SK-N-SH treated with all-trans-retinoic acid at 6 μM for 48 hours (cell line): ENCODE measurements at regions not wholly inside any gene's neighbourhood (a gene's known extent, or its start where the extent isn't known, plus 50 kb on each side); places are given as distances from the start of the nearest gene placed in this dataset.

Experiments
- ATAC-seq: fragments of 200-7000 bp; cut with Tn5 transposase; 3 replicates; pipeline ENCODE4 v1.9.1; 2020; ENCODE audit warnings: mild to moderate bottlenecking, moderate library complexity
- ARNTL ChIP-seq: fragments of 450-650 bp; formaldehyde crosslinking; IDR thresholded peaks from 2 replicates; pipeline ENCODE4 v1.5.0; 2020; ENCODE audit warnings: low read depth, mild to moderate bottlenecking, moderate library complexity, borderline replicate concordance
- BACH2 ChIP-seq: fragments of 250-450 bp; sonication (Bioruptor Pico); IDR thresholded peaks from 2 replicates; pipeline ENCODE4 v1.9.0; 2021; ENCODE audit warnings: mild to moderate bottlenecking, borderline replicate concordance
- CSDC2 ChIP-seq: fragments of 250-450 bp; sonication (Bioruptor Pico); IDR thresholded peaks from 2 replicates; pipeline ENCODE4 v1.5.0; 2020; ENCODE audit warnings: mild to moderate bottlenecking, moderate library complexity
- ESRRG ChIP-seq: fragments of 250-450 bp; sonication (Bioruptor Pico); IDR thresholded peaks from 2 replicates; pipeline ENCODE4 v1.6.1; 2021; ENCODE audit warnings: mild to moderate bottlenecking
- GLIS3 ChIP-seq: fragments of 250-450 bp; sonication (Bioruptor Pico); IDR thresholded peaks from 2 replicates; pipeline ENCODE4 v1.5.0; 2020; ENCODE audit warnings: mild to moderate bottlenecking, moderate library complexity
- OSR1 ChIP-seq: fragments of 250-450 bp; sonication (Bioruptor Pico); IDR thresholded peaks from 2 replicates; pipeline ENCODE4 v1.8.0; 2022; ENCODE audit warnings: moderate library complexity, mild to moderate bottlenecking, inconsistent platforms
- PPARA ChIP-seq: fragments of 250-450 bp; sonication (Bioruptor Pico); IDR thresholded peaks from 2 replicates; pipeline ENCODE4 v1.5.0; 2020; ENCODE audit warnings: mild to moderate bottlenecking, borderline replicate concordance
- RARB ChIP-seq: fragments of 250-450 bp; sonication (Bioruptor Pico); IDR thresholded peaks from 2 replicates; pipeline ENCODE4 v1.8.0; 2021; ENCODE audit warnings: mild to moderate bottlenecking, moderate library complexity
- SNAI2 ChIP-seq: fragments of 250-450 bp; sonication (Bioruptor Pico); IDR thresholded peaks from 2 replicates; pipeline ENCODE4 v1.5.0; 2020; ENCODE audit warnings: mild to moderate bottlenecking, moderate library complexity
- TCF4 ChIP-seq: fragments of 250-450 bp; sonication (Bioruptor Pico); IDR thresholded peaks from 2 replicates; pipeline ENCODE4 v1.8.0; 2021; ENCODE audit warnings: mild to moderate bottlenecking, moderate library complexity, borderline replicate concordance
- TOX ChIP-seq: fragments of 250-450 bp; sonication (Bioruptor Pico); IDR thresholded peaks from 2 replicates; pipeline ENCODE4 v1.8.0; 2021; ENCODE audit warnings: mild to moderate bottlenecking, moderate library complexity, borderline replicate concordance
- ZFP3 ChIP-seq: fragments of 250-450 bp; sonication (Bioruptor Pico); IDR thresholded peaks from 2 replicates; pipeline ENCODE4 v1.5.0; 2020; ENCODE audit warnings: mild to moderate bottlenecking, moderate library complexity
- ZFP30 ChIP-seq: fragments of 450-650 bp; formaldehyde crosslinking; IDR thresholded peaks from 2 replicates; pipeline ENCODE4 v1.5.0; 2022; ENCODE audit warnings: mild to moderate bottlenecking, moderate library complexity
- ZNF565 ChIP-seq: fragments of 450-650 bp; formaldehyde crosslinking; conservative IDR thresholded peaks from 2 replicates; pipeline ENCODE4 v1.5.0; 2020; ENCODE audit warnings: low read depth, mild to moderate bottlenecking, moderate library complexity
- ZNF70 ChIP-seq: fragments of 450-650 bp; formaldehyde crosslinking; IDR thresholded peaks from 2 replicates; pipeline ENCODE4 v1.5.0; 2020; ENCODE audit warnings: mild to moderate bottlenecking, moderate library complexity
- ZNF8 ChIP-seq: fragments of 450-650 bp; formaldehyde crosslinking; IDR thresholded peaks from 2 replicates; pipeline ENCODE4 v1.5.0; 2020; ENCODE audit warnings: mild to moderate bottlenecking, moderate library complexity
- TF ChIP-seq, protein P1 (sequence below): fragments of 250-450 bp; sonication (Bioruptor Pico); IDR thresholded peaks from 2 replicates; pipeline ENCODE4 v1.8.0; 2020; ENCODE audit warnings: mild to moderate bottlenecking, moderate library complexity, borderline replicate concordance
- TF ChIP-seq, protein P2 (sequence below): fragments of 250-450 bp; sonication (Bioruptor Pico); IDR thresholded peaks from 2 replicates; pipeline ENCODE4 v1.5.0; 2020; ENCODE audit warnings: mild to moderate bottlenecking, moderate library complexity
- TF ChIP-seq, protein P3 (sequence below): fragments of 250-450 bp; sonication (Bioruptor Pico); IDR thresholded peaks from 2 replicates; pipeline ENCODE4 v1.5.1; 2021; ENCODE audit warnings: mild to moderate bottlenecking, moderate library complexity
- TF ChIP-seq, protein P4 (sequence below): fragments of 250-450 bp; sonication (Bioruptor Pico); IDR thresholded peaks from 2 replicates; pipeline ENCODE4 v1.8.0; 2021; ENCODE audit warnings: low read depth, mild to moderate bottlenecking, moderate library complexity, borderline replicate concordance
- TF ChIP-seq, protein P5 (sequence below): fragments of 250-450 bp; sonication (Bioruptor Pico); IDR thresholded peaks from 2 replicates; pipeline ENCODE4 v1.5.1; 2020; ENCODE audit warnings: low read depth, mild to moderate bottlenecking, moderate library complexity

DNA sequence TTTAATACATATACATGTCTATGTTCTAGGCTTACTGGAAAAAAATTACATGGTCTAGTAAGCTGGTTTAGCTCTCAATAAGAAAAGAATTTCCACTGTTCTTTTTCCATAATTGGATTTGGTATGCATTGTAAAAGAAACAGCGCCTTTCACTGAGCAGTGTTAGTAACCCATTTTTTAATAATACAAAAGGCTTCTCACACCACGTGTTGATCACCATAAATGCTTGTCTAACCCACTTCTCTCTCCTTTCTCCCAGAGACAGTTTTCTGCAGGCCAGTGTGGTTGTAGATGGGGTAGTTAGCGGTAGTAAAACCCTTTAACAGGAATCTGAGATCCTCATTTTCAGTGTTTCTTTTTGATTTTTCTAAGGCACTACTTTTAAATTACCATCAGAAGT is 348.7 kb upstream of the MANEA start (continued):
- TF ChIP-seq, protein P1, sequence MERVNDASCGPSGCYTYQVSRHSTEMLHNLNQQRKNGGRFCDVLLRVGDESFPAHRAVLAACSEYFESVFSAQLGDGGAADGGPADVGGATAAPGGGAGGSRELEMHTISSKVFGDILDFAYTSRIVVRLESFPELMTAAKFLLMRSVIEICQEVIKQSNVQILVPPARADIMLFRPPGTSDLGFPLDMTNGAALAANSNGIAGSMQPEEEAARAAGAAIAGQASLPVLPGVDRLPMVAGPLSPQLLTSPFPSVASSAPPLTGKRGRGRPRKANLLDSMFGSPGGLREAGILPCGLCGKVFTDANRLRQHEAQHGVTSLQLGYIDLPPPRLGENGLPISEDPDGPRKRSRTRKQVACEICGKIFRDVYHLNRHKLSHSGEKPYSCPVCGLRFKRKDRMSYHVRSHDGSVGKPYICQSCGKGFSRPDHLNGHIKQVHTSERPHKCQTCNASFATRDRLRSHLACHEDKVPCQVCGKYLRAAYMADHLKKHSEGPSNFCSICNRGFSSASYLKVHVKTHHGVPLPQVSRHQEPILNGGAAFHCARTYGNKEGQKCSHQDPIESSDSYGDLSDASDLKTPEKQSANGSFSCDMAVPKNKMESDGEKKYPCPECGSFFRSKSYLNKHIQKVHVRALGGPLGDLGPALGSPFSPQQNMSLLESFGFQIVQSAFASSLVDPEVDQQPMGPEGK (CRISPR knock-in tag) = no peak
- no peak for TF ChIP-seq ARNTL (CRISPR knock-in tag)

DNA sequence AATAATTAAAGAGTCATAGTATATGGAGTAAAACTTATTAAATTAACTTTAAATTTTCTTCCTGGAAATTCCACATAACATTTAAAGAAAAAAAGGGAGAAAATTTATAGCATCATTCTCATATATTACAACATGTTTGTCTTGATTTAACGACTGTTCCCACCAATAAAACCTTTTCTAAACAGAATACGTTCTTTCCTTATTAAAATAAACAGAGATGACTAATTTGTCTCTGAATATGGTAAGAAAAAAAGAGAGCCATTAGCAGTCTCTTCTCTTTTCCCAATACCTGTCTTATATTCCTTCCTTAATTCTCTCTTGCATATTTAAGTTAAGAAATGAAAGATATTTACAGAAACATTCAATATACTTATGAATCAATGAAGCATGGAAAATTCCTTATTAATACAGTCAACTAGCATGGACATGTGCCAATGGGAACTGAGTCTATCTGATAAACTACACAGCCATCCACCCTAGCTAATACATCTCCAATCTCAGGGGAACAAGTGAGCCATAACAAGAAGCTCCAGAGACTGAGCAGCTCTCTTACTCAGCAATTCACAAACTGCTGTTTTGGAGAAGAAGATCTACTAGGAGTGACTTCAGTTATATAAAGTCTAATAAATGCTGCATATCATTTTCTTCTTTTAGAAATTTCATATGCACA is 347.1 kb upstream of the MANEA start:
- ATAC-seq = peak; percentile 35; the same call in 1 of the 3 replicates
- TF ChIP-seq PPARA (no peak), SNAI2 (CRISPR knock-in tag) (no peak), GLIS3 (CRISPR knock-in tag) (no peak), OSR1 (no peak), RARB (no peak), ESRRG (no peak), TOX (no peak), ZFP3 (CRISPR knock-in tag) (no peak), ZFP30 (CRISPR knock-in tag) (no peak), TCF4 (no peak), BACH2 (no peak), ZNF565 (CRISPR knock-in tag) (no peak), ZNF8 (CRISPR knock-in tag) (no peak), CSDC2 (CRISPR knock-in tag) (no peak)
- TF ChIP-seq, protein P2, sequence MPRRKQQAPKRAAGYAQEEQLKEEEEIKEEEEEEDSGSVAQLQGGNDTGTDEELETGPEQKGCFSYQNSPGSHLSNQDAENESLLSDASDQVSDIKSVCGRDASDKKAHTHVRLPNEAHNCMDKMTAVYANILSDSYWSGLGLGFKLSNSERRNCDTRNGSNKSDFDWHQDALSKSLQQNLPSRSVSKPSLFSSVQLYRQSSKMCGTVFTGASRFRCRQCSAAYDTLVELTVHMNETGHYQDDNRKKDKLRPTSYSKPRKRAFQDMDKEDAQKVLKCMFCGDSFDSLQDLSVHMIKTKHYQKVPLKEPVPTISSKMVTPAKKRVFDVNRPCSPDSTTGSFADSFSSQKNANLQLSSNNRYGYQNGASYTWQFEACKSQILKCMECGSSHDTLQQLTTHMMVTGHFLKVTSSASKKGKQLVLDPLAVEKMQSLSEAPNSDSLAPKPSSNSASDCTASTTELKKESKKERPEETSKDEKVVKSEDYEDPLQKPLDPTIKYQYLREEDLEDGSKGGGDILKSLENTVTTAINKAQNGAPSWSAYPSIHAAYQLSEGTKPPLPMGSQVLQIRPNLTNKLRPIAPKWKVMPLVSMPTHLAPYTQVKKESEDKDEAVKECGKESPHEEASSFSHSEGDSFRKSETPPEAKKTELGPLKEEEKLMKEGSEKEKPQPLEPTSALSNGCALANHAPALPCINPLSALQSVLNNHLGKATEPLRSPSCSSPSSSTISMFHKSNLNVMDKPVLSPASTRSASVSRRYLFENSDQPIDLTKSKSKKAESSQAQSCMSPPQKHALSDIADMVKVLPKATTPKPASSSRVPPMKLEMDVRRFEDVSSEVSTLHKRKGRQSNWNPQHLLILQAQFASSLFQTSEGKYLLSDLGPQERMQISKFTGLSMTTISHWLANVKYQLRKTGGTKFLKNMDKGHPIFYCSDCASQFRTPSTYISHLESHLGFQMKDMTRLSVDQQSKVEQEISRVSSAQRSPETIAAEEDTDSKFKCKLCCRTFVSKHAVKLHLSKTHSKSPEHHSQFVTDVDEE (CRISPR knock-in tag) = no peak
- TF ChIP-seq, protein P3, sequence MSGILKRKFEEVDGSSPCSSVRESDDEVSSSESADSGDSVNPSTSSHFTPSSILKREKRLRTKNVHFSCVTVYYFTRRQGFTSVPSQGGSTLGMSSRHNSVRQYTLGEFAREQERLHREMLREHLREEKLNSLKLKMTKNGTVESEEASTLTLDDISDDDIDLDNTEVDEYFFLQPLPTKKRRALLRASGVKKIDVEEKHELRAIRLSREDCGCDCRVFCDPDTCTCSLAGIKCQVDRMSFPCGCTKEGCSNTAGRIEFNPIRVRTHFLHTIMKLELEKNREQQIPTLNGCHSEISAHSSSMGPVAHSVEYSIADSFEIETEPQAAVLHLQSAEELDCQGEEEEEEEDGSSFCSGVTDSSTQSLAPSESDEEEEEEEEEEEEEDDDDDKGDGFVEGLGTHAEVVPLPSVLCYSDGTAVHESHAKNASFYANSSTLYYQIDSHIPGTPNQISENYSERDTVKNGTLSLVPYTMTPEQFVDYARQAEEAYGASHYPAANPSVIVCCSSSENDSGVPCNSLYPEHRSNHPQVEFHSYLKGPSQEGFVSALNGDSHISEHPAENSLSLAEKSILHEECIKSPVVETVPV (CRISPR knock-in tag) = no peak
- TF ChIP-seq, protein P4, sequence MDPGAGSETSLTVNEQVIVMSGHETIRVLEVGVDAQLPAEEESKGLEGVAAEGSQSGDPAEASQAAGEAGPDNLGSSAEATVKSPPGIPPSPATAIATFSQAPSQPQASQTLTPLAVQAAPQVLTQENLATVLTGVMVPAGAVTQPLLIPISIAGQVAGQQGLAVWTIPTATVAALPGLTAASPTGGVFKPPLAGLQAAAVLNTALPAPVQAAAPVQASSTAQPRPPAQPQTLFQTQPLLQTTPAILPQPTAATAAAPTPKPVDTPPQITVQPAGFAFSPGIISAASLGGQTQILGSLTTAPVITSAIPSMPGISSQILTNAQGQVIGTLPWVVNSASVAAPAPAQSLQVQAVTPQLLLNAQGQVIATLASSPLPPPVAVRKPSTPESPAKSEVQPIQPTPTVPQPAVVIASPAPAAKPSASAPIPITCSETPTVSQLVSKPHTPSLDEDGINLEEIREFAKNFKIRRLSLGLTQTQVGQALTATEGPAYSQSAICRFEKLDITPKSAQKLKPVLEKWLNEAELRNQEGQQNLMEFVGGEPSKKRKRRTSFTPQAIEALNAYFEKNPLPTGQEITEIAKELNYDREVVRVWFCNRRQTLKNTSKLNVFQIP (CRISPR knock-in tag) = no peak

DNA sequence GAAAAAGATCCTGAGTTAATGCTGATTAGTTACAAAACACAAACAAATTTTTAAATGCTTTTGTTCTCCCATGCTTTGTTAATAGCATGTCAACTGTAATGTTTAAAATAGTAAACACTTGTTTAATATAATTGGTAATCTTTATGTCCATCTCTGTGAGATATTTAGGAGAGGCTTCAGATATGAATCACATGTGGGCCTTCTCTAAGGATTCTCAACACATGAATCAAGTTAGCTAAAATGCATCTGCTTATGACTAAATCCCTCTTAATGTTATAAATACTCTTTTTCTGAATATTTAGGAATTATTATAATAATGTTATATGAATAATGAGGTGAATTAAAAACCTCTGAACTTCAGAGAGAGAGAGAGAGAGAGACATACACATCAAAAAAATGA is 345.9 kb upstream of the MANEA start:
- ATAC-seq = 0 out of 3 replicates have a peak, but pooled peaks have one; percentile 39
- no peak for TF ChIP-seq OSR1
- TF ChIP-seq ZNF8 (CRISPR knock-in tag) = no peak
- no peak for TF ChIP-seq PPARA
- no peak for TF ChIP-seq ZNF70 (CRISPR knock-in tag)
- no peak for TF ChIP-seq ZFP3 (CRISPR knock-in tag)
- no peak for TF ChIP-seq ZNF565 (CRISPR knock-in tag)
- TF ChIP-seq, protein P4 (CRISPR knock-in tag) = no peak
- TF ChIP-seq, protein P5, sequence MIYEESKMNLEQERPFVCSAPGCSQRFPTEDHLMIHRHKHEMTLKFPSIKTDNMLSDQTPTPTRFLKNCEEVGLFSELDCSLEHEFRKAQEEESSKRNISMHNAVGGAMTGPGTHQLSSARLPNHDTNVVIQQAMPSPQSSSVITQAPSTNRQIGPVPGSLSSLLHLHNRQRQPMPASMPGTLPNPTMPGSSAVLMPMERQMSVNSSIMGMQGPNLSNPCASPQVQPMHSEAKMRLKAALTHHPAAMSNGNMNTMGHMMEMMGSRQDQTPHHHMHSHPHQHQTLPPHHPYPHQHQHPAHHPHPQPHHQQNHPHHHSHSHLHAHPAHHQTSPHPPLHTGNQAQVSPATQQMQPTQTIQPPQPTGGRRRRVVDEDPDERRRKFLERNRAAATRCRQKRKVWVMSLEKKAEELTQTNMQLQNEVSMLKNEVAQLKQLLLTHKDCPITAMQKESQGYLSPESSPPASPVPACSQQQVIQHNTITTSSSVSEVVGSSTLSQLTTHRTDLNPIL (CRISPR knock-in tag) = no peak
- TF ChIP-seq, all 23 proteins: peak for 0
